ENCODE measurements at regions not wholly inside any gene's neighbourhood (a gene's known extent, or its start where the extent isn't known, plus 50 kb on each side); places are given as distances from the start of the nearest gene placed in this dataset.

GRCh38 chr14:98070536-98070935 is 1201.5 kb downstream of the BCL11B start:
- Histone ChIP-seq H3K4me3 (ENCODE audit: low read depth, low read length) (no peak overlapping the region), H3K36me3 (ENCODE audit: control insufficient read depth in 2 of 2, insufficient read depth in 1 of 2, low read length in 2 of 2) (no peaks in the 10 kb centered on the region)
- CTCF ChIA-PET: no interaction called here

GRCh38 chr14:98074111-98074510 is 1197.9 kb downstream of the BCL11B start:
- TF ChIP-seq ZEB2 (tag by site-specific recombination; IDR thresholded peaks at IDR 0.05) (no peak), YY1 (tag by site-specific recombination; IDR thresholded peaks at IDR 0.05) (no peak), ZNF140 (tag by site-specific recombination; IDR thresholded peaks at IDR 0.05) (no peak), BCL11A (tag by site-specific recombination; IDR thresholded peaks at IDR 0.05; ENCODE audit: low read depth) (no peak), ZNF777 (tag by site-specific recombination; IDR thresholded peaks at IDR 0.05; ENCODE audit: borderline replicate concordance) (no peak), INSM2 (tag by site-specific recombination; IDR thresholded peaks at IDR 0.05) (no peak), SP7 (tag by site-specific recombination; IDR thresholded peaks at IDR 0.05) (no peak), SP3 (tag by site-specific recombination; IDR thresholded peaks at IDR 0.05) (no peak), ZNF26 (tag by site-specific recombination; IDR thresholded peaks at IDR 0.05) (no peak), ZSCAN5A (tag by site-specific recombination; IDR thresholded peaks at IDR 0.05) (no peak), GLIS2 (tag by site-specific recombination; IDR thresholded peaks at IDR 0.05) (no peak), ZNF211 (tag by site-specific recombination; IDR thresholded peaks at IDR 0.05; ENCODE audit: low read depth) (no peak)
- POLR2A ChIA-PET: no interaction called here
- H3K9me3 ChIP-seq (ENCODE audit: control insufficient read depth, insufficient read depth, low read depth, low read length): no peaks in the 10 kb centered on the region
- no peaks in the 10 kb centered on the region for H3K4me1 ChIP-seq (ENCODE audit: control insufficient read depth, insufficient read depth, low read length)
- CTCF ChIA-PET: no interaction called here
- H3K27ac ChIP-seq (ENCODE audit: extremely low read depth, low read depth, low read length): no peak overlapping the region
- no peaks in the 10 kb centered on the region for H3K36me3 ChIP-seq (ENCODE audit: control insufficient read depth in 2 of 2, insufficient read depth in 1 of 2, low read length in 2 of 2)
- no peak overlapping the region for H3K4me3 ChIP-seq (ENCODE audit: low read depth, low read length)

More at GRCh38 chr14:98070536-98070935, 1201.5 kb downstream of the BCL11B start:
- H3K4me1 ChIP-seq (ENCODE audit: control insufficient read depth, insufficient read depth, low read length): no peaks in the 10 kb centered on the region
- no peaks in the 10 kb centered on the region for H3K9me3 ChIP-seq (ENCODE audit: control insufficient read depth, insufficient read depth, low read depth, low read length)
- H3K27ac ChIP-seq (ENCODE audit: extremely low read depth, low read depth, low read length): no peak overlapping the region
- POLR2A ChIA-PET: no interaction called here
- TF ChIP-seq ZNF426 (tag by site-specific recombination; IDR thresholded peaks at IDR 0.05) (no peak), ZNF184 (tag by site-specific recombination; IDR thresholded peaks at IDR 0.05) (no peak), ZNF37A (tag by site-specific recombination; IDR thresholded peaks at IDR 0.05) (no peak), ZNF777 (tag by site-specific recombination; IDR thresholded peaks at IDR 0.05; ENCODE audit: borderline replicate concordance) (no peak), GLI2 (tag by site-specific recombination; IDR thresholded peaks at IDR 0.05; ENCODE audit: borderline replicate concordance, low read depth) (no peak), ZNF221 (tag by site-specific recombination; IDR thresholded peaks at IDR 0.05; ENCODE audit: borderline replicate concordance) (no peak), ZBTB26 (tag by site-specific recombination; optimal IDR thresholded peaks at IDR 0.05) (no peak), PATZ1 (tag by site-specific recombination; IDR thresholded peaks at IDR 0.05) (no peak), GLIS1 (tag by site-specific recombination; IDR thresholded peaks at IDR 0.05) (no peak), ZNF670 (tag by site-specific recombination; IDR thresholded peaks at IDR 0.05; ENCODE audit: low read depth) (no peak)
